Bronchial epithelial cell (primary cell): ENCODE measurements at regions not wholly inside any gene's neighbourhood (a gene's known extent, or its start where the extent isn't known, plus 50 kb on each side); places are given as distances from the start of the nearest gene placed in this dataset.

Experiments used
- DNase-seq: peaks from one replicate; pipeline ENCODE4 v3.0.0-alpha.2; 2010; ENCODE audit warnings: low read depth
- FAIRE-seq: peaks from 2 replicates; lab custom pipeline; 2011; peaks lifted over from hg19 to GRCh38; lab: Jason Lieb, UNC
- H3K27me3 ChIP-seq: 2 replicates; pipeline ENCODE4 v1.5.1; 2011; ENCODE audit warnings: low read length; ENCODE audit not compliant: control insufficient read depth, insufficient read depth
- H3K36me3 ChIP-seq: 2 replicates; pipeline ENCODE4 v1.5.1; 2011; ENCODE audit warnings: low read length; ENCODE audit not compliant: control insufficient read depth, insufficient read depth
- H3K4me3 ChIP-seq: 2 replicates; pipeline ENCODE4 v1.5.1; 2011; ENCODE audit warnings: mild to moderate bottlenecking, low read depth, low read length, control low read depth
- TF ChIP-seq, protein P1 (sequence below): IDR thresholded peaks from 2 replicates; pipeline ENCODE4 v1.5.1; 2011; ENCODE audit warnings: mild to moderate bottlenecking, moderate library complexity, low read length, control low read depth, inconsistent platforms; ENCODE audit not compliant: insufficient read depth, severe bottlenecking

DNA sequence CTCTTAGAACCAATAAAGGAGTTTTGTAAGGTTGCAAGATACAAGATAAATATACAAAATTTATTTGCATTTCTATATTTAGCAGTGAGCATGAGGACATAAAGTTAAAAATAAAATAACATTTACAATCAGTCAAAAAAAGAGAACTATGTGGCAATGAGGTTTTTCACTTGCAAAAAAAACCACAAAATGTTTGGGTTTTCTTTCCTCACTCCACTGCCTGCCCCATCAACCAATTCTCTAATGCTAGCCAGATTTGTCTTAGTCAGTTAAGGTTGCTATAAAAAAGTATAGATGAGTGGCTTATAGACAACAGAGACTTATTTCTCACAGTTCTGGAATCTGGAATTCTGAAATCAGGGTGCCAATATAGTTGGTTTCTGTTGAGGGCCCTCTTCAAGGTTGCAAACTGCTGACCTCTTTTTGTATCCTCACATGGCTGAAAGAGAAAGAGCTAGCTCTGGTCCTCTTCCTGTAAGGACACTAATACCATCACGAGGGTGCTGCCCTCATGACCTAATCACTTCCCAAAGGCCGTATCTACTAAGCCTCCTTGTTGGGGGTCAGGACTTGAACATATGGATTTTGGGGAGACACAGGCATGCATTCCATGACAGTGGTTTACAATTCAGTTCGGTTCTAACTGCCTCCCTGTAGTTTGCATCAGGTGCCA is 566.2 kb downstream of the GALR1 start:
- DNase-seq = no peak
- no peaks in the 10 kb centered on the region for H3K36me3 ChIP-seq
- no peak for FAIRE-seq
- H3K4me3 ChIP-seq = no peak overlapping the region
- TF ChIP-seq, protein P1, sequence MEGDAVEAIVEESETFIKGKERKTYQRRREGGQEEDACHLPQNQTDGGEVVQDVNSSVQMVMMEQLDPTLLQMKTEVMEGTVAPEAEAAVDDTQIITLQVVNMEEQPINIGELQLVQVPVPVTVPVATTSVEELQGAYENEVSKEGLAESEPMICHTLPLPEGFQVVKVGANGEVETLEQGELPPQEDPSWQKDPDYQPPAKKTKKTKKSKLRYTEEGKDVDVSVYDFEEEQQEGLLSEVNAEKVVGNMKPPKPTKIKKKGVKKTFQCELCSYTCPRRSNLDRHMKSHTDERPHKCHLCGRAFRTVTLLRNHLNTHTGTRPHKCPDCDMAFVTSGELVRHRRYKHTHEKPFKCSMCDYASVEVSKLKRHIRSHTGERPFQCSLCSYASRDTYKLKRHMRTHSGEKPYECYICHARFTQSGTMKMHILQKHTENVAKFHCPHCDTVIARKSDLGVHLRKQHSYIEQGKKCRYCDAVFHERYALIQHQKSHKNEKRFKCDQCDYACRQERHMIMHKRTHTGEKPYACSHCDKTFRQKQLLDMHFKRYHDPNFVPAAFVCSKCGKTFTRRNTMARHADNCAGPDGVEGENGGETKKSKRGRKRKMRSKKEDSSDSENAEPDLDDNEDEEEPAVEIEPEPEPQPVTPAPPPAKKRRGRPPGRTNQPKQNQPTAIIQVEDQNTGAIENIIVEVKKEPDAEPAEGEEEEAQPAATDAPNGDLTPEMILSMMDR = no peak
- no peaks in the 10 kb centered on the region for H3K27me3 ChIP-seq

DNA sequence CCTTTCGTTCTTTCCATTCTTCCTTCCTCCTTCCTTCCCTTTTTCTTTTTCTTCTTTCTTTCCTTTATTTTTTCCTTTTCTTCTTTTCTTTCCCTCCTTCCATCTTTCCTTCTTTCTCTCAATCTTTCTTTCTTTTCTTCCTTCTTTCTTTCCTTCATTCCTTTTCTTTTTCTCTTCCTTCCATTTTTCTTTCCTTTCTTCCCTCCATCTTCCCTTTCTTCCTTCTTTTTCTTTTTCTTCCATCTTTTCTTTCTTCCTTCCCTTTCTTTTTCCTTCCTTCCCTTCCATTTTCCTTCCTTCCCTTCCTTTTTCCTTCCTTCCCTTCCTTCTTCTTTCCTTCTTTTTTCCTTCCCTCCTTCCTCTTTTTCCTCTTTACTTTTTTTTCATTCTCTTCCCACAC is 568.7 kb downstream of the GALR1 start:
- Histone ChIP-seq H3K4me3 (no peak overlapping the region), H3K27me3 (no peaks in the 10 kb centered on the region), H3K36me3 (no peaks in the 10 kb centered on the region)
- TF ChIP-seq, protein P1 = no peak
- FAIRE-seq (no peak), DNase-seq (no peak)

DNA sequence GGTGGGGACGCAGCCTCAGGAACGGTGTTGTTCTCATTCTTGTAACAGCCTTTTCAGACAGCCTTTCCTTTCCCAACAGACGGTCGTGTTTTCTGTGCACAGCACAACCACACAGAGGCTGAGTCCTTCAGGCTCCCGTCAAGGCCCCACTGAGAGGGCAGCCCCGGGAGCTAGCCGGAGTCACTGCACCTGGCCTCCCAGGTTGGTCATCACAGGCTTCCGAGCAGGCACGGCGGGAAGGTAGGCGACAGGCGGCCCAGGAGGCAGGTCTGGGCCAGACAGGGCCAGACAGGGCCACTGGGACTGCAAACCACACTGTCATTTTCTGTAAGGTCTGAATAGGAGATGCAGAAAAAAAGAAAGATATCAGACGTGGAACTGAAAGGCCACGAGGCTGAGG is 570.8 kb downstream of the GALR1 start:
- no peak for DNase-seq
- Histone ChIP-seq H3K4me3 (no peak overlapping the region), H3K36me3 (no peaks in the 10 kb centered on the region), H3K27me3 (no peaks in the 10 kb centered on the region)
- TF ChIP-seq, protein P1 = no peak
- no peak for FAIRE-seq

DNA sequence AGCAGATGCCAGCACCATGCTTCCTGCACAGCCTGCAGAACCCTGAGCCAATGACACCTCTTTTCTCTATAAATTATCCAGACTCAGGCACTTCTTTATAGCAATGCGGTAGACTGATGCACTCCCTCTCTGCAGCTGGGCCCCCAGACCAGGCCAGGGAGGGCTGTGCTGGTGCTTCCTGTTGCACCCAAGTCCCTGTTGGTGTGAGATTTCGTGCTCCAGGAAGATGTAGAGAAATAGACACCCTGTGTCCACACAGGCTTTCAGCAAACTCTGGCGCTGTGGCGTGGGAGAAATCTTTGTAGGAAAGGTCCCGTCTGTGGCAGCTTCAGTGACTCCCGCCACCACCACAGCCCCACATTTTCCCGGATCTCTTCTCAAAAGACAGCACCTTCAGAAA is 572.2 kb downstream of the GALR1 start:
- no peaks in the 10 kb centered on the region for H3K36me3 ChIP-seq
- no peaks in the 10 kb centered on the region for H3K27me3 ChIP-seq
- no peak overlapping the region for H3K4me3 ChIP-seq
- TF ChIP-seq, protein P1 = no peak
- no peak for DNase-seq
- no peak for FAIRE-seq

DNA sequence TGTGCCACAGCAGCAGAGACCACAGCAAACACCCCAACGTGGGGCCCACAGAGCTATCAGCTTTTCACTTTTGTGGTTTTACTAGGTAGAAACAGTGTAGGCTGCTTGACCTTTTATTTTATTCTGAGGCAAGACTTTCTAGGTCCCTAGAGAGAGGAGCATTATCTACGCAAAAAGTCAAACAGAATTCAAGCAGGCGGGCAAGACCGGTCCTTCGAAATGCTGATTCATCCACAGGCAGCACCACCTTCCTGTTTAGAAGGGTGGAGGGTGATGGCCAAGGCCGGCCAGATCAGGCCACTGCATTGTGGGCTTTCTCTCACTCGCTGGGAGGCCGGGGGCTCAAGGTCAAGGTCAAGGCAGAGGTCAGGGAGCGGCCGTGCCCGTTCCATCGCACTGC is 573.0 kb downstream of the GALR1 start:
- Histone ChIP-seq H3K27me3 (no peaks in the 10 kb centered on the region), H3K4me3 (no peak overlapping the region), H3K36me3 (no peaks in the 10 kb centered on the region)
- no peak for DNase-seq
- TF ChIP-seq, protein P1 = no peak
- FAIRE-seq = no peak

DNA sequence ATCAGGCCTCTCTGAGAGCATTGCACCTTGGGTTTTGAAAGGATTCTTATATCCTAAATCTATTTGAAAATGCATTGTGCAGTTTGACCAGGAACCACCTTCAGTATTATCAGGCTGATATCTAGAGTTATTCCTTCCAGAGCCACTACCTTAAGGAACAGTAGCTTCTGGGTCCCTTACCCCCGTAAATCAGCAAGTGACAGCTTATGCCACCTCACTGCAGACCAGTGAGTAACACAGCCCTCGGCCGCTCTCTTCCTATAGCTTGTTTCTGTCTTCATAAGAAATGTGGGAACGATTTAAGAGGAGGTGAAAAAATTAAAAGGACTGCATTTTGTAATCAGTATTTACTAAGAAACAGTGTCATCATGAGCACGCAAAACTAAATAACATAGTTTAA is 584.2 kb downstream of the GALR1 start:
- TF ChIP-seq, protein P1 = no peak
- DNase-seq (no peak), FAIRE-seq (no peak)
- Histone ChIP-seq H3K27me3 (no peaks in the 10 kb centered on the region), H3K36me3 (no peaks in the 10 kb centered on the region), H3K4me3 (no peak overlapping the region)
